ENCODE measurements at regions not wholly inside any gene's neighbourhood (a gene's known extent, or its start where the extent isn't known, plus 50 kb on each side); places are given as distances from the start of the nearest gene placed in this dataset.

DNA sequence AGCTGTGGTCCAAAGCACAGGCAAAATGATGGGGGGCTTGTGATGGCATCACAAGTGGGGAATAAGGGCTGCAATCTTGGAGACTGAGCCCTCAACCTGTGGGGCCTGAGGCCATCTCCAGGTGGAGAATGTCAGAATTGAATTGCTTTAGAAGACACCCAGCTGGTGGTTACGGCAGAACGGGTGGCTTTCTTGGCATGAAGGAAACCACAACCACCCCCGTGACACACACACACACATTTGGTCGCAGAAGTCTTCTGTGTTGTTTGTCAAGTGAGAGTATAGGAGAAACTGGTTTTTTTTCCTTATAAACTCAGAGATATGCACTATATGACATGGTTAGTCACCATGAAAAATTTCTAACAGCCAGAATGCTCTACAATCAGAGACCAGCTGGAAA is 139.5 kb upstream of the CDH4 start:
- Histone ChIP-seq H3K9me3 (ENCODE audit: severe bottlenecking) (no peaks in the 10 kb centered on the region), H3K27ac (no peak overlapping the region), H3K27me3 (ENCODE audit: insufficient read depth, low read depth, severe bottlenecking) (peaks cover 88% of the 10 kb centered on the region), H3K4me3 (ENCODE audit: low read depth, low read length) (no peak overlapping the region), H3K36me3 (no peaks in the 10 kb centered on the region)
- no peak for DNase-seq
- TF ChIP-seq, protein P1, sequence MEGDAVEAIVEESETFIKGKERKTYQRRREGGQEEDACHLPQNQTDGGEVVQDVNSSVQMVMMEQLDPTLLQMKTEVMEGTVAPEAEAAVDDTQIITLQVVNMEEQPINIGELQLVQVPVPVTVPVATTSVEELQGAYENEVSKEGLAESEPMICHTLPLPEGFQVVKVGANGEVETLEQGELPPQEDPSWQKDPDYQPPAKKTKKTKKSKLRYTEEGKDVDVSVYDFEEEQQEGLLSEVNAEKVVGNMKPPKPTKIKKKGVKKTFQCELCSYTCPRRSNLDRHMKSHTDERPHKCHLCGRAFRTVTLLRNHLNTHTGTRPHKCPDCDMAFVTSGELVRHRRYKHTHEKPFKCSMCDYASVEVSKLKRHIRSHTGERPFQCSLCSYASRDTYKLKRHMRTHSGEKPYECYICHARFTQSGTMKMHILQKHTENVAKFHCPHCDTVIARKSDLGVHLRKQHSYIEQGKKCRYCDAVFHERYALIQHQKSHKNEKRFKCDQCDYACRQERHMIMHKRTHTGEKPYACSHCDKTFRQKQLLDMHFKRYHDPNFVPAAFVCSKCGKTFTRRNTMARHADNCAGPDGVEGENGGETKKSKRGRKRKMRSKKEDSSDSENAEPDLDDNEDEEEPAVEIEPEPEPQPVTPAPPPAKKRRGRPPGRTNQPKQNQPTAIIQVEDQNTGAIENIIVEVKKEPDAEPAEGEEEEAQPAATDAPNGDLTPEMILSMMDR (IDR thresholded peaks at IDR 0.05; ENCODE audit: low read depth, low read length) = no peak

DNA sequence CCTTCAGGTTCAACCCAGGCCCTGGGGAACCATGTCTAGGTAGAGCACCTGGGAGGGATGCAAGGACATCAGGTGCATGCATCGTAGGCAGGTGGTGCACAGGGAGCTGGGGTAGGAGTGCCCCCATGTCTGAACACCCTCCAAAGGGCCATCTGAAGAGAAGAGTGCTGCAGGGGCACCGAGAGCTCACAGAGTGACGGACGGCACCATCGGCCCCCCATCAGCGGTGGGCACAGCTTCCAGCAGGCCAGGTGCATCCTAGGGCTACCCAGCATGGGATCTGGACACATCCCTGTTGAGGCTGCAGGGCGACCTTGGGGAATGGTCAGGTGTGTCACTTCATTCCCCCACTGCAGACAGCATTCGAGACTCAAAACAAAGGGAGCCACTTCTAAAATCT is 138.3 kb upstream of the CDH4 start:
- Histone ChIP-seq H3K27ac (no peak overlapping the region), H3K4me3 (ENCODE audit: low read depth, low read length) (no peak overlapping the region), H3K9me3 (ENCODE audit: severe bottlenecking) (no peaks in the 10 kb centered on the region), H3K27me3 (ENCODE audit: insufficient read depth, low read depth, severe bottlenecking) (peaks cover 88% of the 10 kb centered on the region), H3K36me3 (no peaks in the 10 kb centered on the region)
- TF ChIP-seq, protein P1 (IDR thresholded peaks at IDR 0.05; ENCODE audit: low read depth, low read length) = no peak
- DNase-seq = no peak

DNA sequence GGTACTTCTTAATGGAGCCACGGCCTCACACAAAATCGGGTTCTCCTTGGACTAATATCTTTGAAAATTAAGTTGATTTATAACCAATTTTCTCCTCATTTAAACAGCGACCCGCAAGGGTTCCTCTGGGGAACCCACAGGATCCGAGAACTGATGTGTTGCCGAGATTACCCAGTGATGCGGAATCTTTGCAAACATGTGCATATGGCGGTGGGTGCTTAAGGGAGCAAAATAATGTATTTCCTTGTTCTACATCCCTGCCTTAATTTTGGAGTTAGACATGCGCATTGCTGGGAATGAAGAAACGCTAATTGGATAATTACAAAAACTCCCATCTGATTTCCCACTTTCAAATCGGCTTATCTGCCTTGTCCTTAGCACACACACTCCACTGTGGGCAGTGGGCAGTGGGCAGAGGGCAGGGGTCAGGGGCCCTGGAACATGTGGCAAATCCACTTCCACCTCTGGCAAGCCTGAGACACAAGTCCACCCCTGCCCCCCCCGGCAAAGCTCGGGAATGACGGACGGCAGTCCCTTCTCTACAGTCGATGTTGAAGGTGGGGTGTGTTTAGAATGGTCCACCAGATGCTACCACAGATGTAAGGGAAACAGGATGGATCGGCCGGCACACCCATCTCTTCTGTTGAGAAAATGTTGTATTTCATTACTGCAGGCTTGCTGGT is 137.4 kb upstream of the CDH4 start:
- H3K36me3 ChIP-seq = no peaks in the 10 kb centered on the region
- peaks cover 88% of the 10 kb centered on the region for H3K27me3 ChIP-seq (ENCODE audit: insufficient read depth, low read depth, severe bottlenecking)
- H3K9me3 ChIP-seq (ENCODE audit: severe bottlenecking) = no peaks in the 10 kb centered on the region
- TF ChIP-seq, protein P1 (IDR thresholded peaks at IDR 0.05; ENCODE audit: low read depth, low read length) = no peak
- no peak overlapping the region for H3K4me3 ChIP-seq (ENCODE audit: low read depth, low read length)
- no peak overlapping the region for H3K27ac ChIP-seq
- DNase-seq = no peak

GRCh38 chr20:61115364-61116065 is 136.5 kb upstream of the CDH4 start:
- TF ChIP-seq, protein P1 (IDR thresholded peaks at IDR 0.05; ENCODE audit: low read depth, low read length) = no peak
- DNase-seq = no peak
- H3K4me3 ChIP-seq (ENCODE audit: low read depth, low read length) = no peak overlapping the region
- no peaks in the 10 kb centered on the region for H3K36me3 ChIP-seq
- no peak overlapping the region for H3K27ac ChIP-seq
- H3K9me3 ChIP-seq (ENCODE audit: severe bottlenecking) = no peaks in the 10 kb centered on the region
- peaks cover 90% of the 10 kb centered on the region for H3K27me3 ChIP-seq (ENCODE audit: insufficient read depth, low read depth, severe bottlenecking)

DNA sequence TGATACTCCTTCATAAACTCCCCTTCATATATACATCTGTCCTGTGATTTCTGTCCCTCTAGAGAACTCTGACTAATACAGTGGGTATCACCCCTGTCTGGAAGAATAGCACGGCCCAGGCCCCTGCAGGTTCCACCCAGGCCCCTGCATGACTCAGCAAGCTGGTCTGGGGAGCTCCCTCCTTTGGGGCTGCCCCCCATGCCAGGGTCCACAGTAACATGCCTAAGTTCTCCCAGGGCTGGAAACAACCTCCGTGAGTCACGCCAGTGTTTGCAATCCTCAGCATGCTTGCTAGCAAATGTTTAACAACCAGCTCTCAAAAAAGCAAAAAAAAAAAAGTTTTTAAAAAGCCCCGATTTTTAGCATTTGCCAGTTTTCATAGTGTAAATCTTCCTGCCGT is 134.3 kb upstream of the CDH4 start:
- DNase-seq = no peak
- TF ChIP-seq, protein P1 (IDR thresholded peaks at IDR 0.05; ENCODE audit: low read depth, low read length) = no peak
- no peaks in the 10 kb centered on the region for H3K36me3 ChIP-seq
- H3K27ac ChIP-seq = no peak overlapping the region
- no peak overlapping the region for H3K4me3 ChIP-seq (ENCODE audit: low read depth, low read length)
- no peaks in the 10 kb centered on the region for H3K9me3 ChIP-seq (ENCODE audit: severe bottlenecking)
- peaks cover 89% of the 10 kb centered on the region for H3K27me3 ChIP-seq (ENCODE audit: insufficient read depth, low read depth, severe bottlenecking)

Measured in WERI-Rb-1 (cell line).